ENCODE measurements at regions not wholly inside any gene's neighbourhood (a gene's known extent, or its start where the extent isn't known, plus 50 kb on each side); places are given as distances from the start of the nearest gene placed in this dataset.

DNA sequence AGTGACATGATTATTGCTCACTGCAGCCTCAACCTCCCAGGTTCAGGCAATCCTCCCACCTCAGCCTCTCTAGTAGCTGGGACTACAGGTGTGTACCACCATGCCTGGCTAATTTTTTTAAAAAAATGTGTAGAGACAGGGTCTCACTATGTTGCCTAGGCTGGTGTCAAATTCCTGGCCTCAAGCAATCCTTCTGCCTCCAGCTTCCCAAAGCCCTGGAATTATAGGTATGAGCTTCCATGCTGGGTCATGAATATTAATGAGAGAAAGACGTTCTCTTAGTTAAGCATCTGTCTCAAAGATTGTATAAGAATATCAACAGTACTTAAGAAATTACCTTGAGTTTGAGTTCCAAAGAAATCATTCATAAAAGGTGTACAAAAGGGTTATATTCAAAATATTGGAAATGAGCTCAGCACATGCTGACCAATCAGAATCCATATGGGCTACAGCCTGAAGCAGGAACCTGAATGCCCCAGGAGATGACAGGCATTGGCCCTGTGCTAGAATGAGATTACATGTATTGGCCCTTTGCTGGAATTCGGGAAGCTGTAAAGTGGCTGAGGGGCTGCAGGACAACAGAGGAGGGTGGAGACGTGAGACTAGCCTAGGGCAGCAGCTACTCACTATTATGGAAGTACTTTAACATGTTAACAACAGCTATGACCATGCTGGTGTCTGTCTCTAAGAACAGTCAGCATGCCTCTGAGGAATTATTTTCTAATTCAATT, 157.0 kb upstream of the CPNE8 start:
- TF ChIP-seq CTCF (IDR thresholded peaks at IDR 0.05; ENCODE audit: insufficient read depth, low read depth, low read length, missing control alignments) = no peak
- no peak overlapping the region for H3K4me3 ChIP-seq (ENCODE audit: low read depth, low read length)
- no peak for DNase-seq (ENCODE audit: low read depth)

DNA sequence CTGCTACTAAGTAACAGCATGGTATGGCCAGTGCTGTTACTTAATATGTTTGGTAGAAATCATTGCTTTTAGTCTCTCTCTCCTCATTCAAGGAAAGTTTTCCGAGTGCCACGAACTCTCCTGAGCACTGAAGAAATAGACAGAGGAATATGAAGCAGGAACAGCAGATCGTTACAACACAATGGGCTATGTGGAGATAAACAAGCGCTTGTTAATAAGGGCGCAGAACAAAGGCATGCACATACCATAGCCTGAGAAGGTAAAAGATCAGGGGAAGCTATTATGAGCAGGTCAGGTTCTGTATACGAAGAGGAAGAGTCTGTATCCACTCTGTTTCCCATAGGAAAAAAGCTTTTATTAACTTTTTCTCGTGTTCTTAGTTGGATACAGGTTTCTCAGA, 156.2 kb upstream of the CPNE8 start:
- no peak for DNase-seq (ENCODE audit: low read depth)
- TF ChIP-seq CTCF (IDR thresholded peaks at IDR 0.05; ENCODE audit: insufficient read depth, low read depth, low read length, missing control alignments) = no peak

DNA sequence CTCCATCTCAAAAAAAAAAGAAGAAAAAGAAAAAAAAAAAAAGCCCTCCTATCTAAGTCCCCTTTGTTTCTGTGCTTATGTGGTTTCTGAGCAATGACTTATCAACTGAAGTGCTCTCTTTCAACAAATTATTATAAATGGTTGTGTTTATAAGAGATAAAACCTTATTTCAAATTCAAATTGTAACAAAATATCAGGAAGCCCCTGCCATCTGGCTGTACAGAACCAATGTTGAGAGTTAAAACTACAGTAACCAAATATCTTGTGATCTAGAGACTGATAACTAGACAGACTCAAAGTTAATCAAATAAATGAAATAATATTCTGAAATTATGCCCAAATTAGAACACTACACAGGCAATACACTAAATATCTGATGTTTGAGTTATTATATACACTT, 143.0 kb upstream of the CPNE8 start:
- TF ChIP-seq CTCF (IDR thresholded peaks at IDR 0.05; ENCODE audit: insufficient read depth, low read depth, low read length, missing control alignments) = no peak
- no peak for DNase-seq (ENCODE audit: low read depth)
- H3K4me3 ChIP-seq (ENCODE audit: low read depth, low read length) = no peak overlapping the region

More for the DNA sequence above, 156.2 kb upstream of the CPNE8 start:
- H3K4me3 ChIP-seq (ENCODE audit: low read depth, low read length) = no peak overlapping the region

- H3K4me3 ChIP-seq (ENCODE audit: low read depth, low read length) = no peak overlapping the region
- DNase-seq (ENCODE audit: low read depth) = no peak
- no peak for TF ChIP-seq CTCF (IDR thresholded peaks at IDR 0.05; ENCODE audit: insufficient read depth, low read depth, low read length, missing control alignments)
Observed at GRCh38 chr12:39047539-39048262, 142.3 kb upstream of the CPNE8 start.

DNA sequence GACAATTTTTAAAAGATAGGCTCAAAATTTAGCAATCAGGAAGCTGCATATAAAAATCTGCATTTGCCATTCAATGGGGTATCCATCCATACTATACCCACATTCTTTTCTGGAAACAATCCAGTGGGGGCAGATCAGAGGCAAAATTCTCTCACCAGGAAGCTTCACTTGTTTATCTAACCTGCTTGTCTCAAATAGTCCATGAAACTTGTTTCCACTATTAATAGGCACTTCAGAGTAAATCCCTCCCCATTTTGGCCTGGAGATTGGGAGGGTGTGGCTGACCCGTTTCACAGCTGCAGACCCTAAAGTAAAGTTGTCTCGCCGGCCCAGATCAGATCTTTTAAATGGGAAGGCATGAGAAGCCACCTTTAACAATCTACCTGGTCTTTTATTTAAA, 139.4 kb upstream of the CPNE8 start:
- TF ChIP-seq CTCF (IDR thresholded peaks at IDR 0.05; ENCODE audit: insufficient read depth, low read depth, low read length, missing control alignments) = no peak
- no peak for DNase-seq (ENCODE audit: low read depth)
- no peak overlapping the region for H3K4me3 ChIP-seq (ENCODE audit: low read depth, low read length)

- no peak for DNase-seq (ENCODE audit: low read depth)
- H3K4me3 ChIP-seq (ENCODE audit: low read depth, low read length) = no peak overlapping the region
- TF ChIP-seq CTCF (IDR thresholded peaks at IDR 0.05; ENCODE audit: insufficient read depth, low read depth, low read length, missing control alignments) = no peak
Observed at GRCh38 chr12:39043424-39043822, 138.0 kb upstream of the CPNE8 start.

Measured in GM12865 (cell line).